NCI-H2081 (cell line): ENCODE measurements at regions not wholly inside any gene's neighbourhood (a gene's known extent, or its start where the extent isn't known, plus 50 kb on each side); places are given as distances from the start of the nearest gene placed in this dataset.

ENCODE experiments used
- DNase-seq, 2 experiments: peaks; one replicate each; lab custom pipeline; 2025; lab: John Stamatoyannopoulos, UW

DNA sequence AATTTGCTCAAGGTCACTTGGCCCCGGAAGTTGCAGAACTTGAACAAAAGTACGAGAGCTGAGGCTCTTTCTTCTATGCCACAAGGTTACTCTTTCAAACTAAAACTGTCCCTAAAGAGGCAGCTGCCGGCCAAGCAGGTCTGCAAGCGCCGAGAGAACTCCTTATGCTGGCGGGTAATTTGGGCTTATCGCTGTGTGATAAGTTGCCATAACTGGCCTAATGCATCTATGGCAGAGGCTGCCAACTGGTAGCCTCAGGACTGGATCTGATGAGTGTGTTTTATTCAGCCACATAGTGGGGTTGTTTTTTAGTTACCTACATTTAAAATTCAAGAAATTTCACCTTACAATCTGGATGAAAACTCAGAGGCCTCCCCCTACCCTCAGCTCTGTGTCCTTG, 68.1 kb upstream of the SPOCK1 start:
- DNase-seq = no peak

DNA sequence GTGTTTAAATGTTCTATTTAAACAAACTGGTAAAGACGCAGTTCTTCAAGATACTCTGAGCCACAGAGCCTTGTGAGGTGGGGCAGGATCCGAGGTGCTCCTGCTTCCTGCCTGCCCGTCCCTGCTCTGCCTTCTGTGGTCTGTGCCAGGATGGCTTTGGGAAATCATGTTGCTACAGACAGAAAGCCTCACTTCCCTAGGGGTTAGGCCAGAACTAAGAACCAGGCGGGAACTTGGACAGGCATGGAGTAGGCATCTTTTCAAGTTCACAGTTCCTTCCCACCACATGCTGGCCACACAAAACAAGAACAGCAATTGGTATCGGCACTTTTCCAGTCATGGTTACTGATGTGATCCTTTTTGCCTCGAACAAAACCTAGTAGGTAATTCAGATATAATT, 67.7 kb upstream of the SPOCK1 start:
- DNase-seq = no peak

DNA sequence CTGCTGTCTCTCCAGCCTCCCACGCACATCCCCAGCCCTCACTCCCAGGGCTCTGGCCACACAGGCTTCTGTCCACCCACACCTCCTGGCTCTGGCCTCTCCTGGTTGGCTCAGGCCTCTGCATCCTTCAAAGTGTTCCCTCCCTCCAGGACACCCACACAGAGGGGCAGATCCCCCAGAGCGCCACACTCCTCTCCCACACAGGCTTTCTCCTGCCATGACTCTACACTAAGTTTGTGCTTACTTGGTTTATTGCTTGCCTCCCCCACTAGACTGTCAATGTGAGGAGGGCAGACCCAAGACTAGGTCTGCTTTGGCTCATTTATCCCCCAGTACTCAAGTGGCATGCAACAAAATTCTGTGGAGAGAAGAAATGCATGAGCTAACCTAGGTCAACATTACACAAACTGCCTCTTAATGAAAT, 67.0 kb upstream of the SPOCK1 start:
- DNase-seq = no peak

DNA sequence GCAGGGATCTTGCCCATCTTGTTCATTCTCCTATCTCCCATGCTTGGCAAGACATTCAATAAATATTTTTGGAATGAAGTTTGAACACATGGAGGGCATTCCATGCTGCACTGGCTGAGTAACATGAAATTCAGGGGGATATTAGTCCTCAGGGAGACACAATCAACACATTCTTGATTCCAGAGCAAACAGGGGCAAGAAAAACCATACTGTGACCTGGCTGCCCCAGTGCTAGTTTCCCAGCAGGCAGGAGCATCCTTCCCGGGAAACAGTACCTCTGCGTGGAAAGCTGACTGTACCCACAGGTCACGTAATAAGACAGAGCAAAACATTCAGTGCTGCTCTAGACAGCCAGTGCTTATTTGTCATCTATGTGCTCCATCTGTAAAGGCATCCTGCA, 66.3 kb upstream of the SPOCK1 start:
- no peak for DNase-seq

DNA sequence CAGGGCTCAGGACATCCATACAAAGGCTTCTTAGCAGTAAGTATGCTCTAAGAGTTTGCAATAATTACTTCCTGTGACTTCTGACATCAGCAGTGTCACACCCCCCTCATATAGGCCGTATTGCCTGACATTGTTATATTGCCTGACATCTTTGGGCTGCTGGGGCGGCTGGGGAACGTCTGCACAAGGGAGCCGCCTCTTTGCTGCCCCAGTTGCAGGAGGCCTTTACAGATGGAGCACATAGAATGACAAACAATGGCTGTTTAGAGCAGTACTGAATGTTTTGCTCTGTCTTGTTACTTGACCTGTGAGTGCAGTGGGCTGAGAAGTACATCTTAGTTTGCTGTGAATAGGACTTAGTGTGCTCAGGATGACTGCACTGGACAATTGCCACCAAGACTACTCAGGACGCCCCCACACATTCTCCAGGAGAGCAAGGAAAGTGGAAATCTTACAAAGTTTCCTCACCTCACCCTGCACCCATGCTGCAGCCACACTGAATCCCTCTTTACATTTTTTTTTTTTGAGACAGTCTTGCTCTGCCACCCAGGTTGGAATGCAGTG, 65.4 kb upstream of the SPOCK1 start:
- no peak for DNase-seq

DNA sequence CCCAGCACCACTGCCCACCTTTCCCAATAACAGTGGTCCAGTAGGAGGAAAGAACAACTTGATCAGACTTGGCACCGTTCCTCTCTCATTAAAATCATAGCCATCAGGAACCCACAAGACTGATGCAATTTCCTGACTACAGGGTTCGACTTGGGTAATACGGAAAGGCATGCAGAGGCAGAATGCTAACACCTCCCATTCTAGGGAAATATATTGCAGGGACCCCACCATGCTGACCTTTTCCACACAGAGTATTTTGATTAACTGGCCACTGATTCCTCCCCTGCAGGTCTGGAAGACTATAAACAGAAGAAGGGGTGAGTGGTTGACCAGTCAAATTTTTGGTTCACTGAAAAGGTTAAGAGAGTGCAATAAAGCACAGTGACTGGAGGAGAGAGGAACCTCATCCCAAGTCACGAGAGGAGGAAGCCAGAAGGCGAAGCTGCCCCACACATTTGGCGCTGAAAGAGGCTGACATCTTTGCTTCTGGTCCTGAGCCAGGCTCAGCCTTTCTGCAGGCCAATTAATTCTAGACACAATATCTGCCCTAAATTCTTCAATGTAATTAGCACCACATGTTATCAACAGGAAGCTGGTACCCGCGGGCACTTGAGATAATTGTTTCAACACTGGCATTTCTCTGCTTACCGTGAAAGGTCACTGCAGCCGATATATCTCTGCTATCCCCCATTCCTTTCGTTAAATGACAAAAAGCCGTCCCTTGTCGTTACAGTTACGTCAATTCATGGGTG, 64.7 kb upstream of the SPOCK1 start:
- DNase-seq = peak in 1 of 2 experiments; percentile 53

DNA sequence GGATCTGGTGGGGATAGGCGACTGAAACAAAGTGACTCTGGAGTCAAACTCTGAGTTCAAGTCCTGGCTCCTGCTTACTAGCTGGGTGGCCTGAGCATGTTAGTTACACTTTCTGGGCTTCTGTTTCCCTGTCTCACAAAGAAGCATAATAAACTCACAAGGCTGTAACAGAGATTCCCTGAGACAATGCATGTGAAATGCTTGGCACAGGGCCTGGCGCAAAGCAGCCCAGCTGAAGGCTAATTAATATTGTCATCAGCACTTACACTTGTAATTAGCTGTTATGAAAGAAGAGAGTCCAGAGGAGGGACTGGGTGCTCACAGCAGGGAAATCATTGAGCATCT, 64.1 kb upstream of the SPOCK1 start:
- DNase-seq = peak in 1 of 2 experiments; percentile 53

DNA sequence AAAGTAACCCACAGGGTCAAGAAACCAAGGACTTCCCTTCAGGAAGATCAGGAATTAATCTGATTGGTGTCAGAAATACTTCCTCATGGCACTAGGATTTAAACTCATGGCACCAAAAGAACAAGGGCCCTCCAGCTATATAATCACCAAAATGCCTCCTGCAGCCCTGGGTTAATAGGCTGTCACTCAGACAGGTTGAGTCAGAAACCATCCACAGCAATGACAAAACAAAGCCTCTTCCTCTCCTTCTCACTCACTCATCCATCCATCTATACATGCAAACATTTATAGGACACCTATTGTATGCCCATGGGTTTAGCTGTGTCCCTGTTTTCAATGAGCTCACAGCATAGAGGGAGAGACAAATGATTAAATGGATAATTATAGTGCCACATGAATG, 62.5 kb upstream of the SPOCK1 start:
- no peak for DNase-seq

DNA sequence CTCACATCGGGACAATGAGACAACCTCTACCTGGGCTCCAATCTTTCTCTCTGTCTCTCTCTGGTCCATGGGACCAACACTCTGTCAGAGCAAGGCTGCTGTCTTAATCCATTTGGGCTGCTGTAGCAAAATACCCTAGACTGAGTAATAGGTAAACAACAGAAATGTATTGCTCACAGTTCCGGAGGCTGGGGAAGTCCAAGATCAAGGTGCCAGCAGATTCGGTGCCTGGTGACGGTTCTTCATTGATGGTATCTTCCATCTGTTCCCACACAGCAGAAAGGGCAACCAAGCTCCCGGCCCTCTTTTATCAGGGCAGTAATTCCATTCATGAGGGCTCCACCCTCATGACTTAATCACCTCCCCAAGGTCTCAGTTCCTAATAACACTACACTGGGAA, 61.3 kb upstream of the SPOCK1 start:
- DNase-seq = no peak
